GM12892 (cell line): ENCODE measurements at regions not wholly inside any gene's neighbourhood (a gene's known extent, or its start where the extent isn't known, plus 50 kb on each side); places are given as distances from the start of the nearest gene placed in this dataset.

ENCODE experiments used
- DNase-seq: peaks from one replicate; pipeline ENCODE4 v3.0.0; 2011; ENCODE audit not compliant: insufficient read length
- FAIRE-seq: peaks from 2 replicates; lab custom pipeline; 2011; peaks lifted over from hg19 to GRCh38; lab: Jason Lieb, UNC
- POLR2A ChIP-seq: IDR thresholded peaks from 2 replicates; pipeline ENCODE4 v1.6.1; 2011; ENCODE audit warnings: low read depth, low read length, control low read depth
- POLR2AphosphoS5 ChIP-seq: IDR thresholded peaks from 2 replicates; pipeline ENCODE4 v1.6.1; 2011; ENCODE audit warnings: low read depth, low read length, control low read depth
- TAF1 ChIP-seq: IDR thresholded peaks from 2 replicates; pipeline ENCODE4 v1.6.1; 2011; ENCODE audit warnings: low read depth, mild to moderate bottlenecking, control low read depth, low read length, borderline replicate concordance

- no peak for FAIRE-seq
Measured at GRCh38 chr11:106463154-106463553, 385.7 kb downstream of the AASDHPPT start.

GRCh38 chr11:106463796-106464201 is 386.3 kb downstream of the AASDHPPT start:
- DNase-seq, result no peak
- TF ChIP-seq POLR2A (no peak), TAF1 (no peak), POLR2AphosphoS5 (no peak)
- no peak for FAIRE-seq

More at GRCh38 chr11:106463154-106463553, 385.7 kb downstream of the AASDHPPT start:
- TF ChIP-seq POLR2A, result no peak
- TF ChIP-seq TAF1, result no peak
- no peak for TF ChIP-seq POLR2AphosphoS5
- no peak for DNase-seq

GRCh38 chr11:106464728-106465127 is 387.3 kb downstream of the AASDHPPT start:
- DNase-seq, result no peak
- no peak for FAIRE-seq
- no peak for TF ChIP-seq POLR2AphosphoS5
- TF ChIP-seq POLR2A, result no peak
- TF ChIP-seq TAF1, result no peak

- TF ChIP-seq POLR2AphosphoS5, result no peak
- no peak for TF ChIP-seq POLR2A
- no peak for TF ChIP-seq TAF1
- FAIRE-seq (no peak), DNase-seq (no peak)
Measured at GRCh38 chr11:106466521-106467080, 389.1 kb downstream of the AASDHPPT start.

- no peak for FAIRE-seq
- TF ChIP-seq POLR2A (no peak), TAF1 (no peak), POLR2AphosphoS5 (no peak)
- DNase-seq, result no peak
Measured at GRCh38 chr11:106467501-106467900, 390.0 kb downstream of the AASDHPPT start.

GRCh38 chr11:106468086-106468485 is 390.6 kb downstream of the AASDHPPT start:
- no peak for TF ChIP-seq TAF1
- TF ChIP-seq POLR2A, result no peak
- TF ChIP-seq POLR2AphosphoS5, result no peak
- no peak for FAIRE-seq
- no peak for DNase-seq

GRCh38 chr11:106468531-106468930 is 391.1 kb downstream of the AASDHPPT start:
- DNase-seq (no peak), FAIRE-seq (no peak)
- no peak for TF ChIP-seq POLR2A
- no peak for TF ChIP-seq POLR2AphosphoS5
- TF ChIP-seq TAF1, result no peak

- FAIRE-seq, result no peak
- no peak for DNase-seq
- TF ChIP-seq POLR2A, result no peak
- no peak for TF ChIP-seq POLR2AphosphoS5
- TF ChIP-seq TAF1, result no peak
Measured at GRCh38 chr11:106470230-106470629, 392.8 kb downstream of the AASDHPPT start.

- FAIRE-seq (no peak), DNase-seq (no peak)
- TF ChIP-seq TAF1 (no peak), POLR2AphosphoS5 (no peak), POLR2A (no peak)
Measured at GRCh38 chr11:106471276-106471675, 393.8 kb downstream of the AASDHPPT start.

GRCh38 chr11:106473089-106473722 is 395.7 kb downstream of the AASDHPPT start:
- FAIRE-seq (no peak), DNase-seq (no peak)
- TF ChIP-seq POLR2A (no peak), POLR2AphosphoS5 (no peak), TAF1 (no peak)

GRCh38 chr11:106474274-106474673 is 396.8 kb downstream of the AASDHPPT start:
- TF ChIP-seq POLR2A (no peak), TAF1 (no peak), POLR2AphosphoS5 (no peak)
- DNase-seq (no peak), FAIRE-seq (no peak)

GRCh38 chr11:106475181-106475580 is 397.7 kb downstream of the AASDHPPT start:
- no peak for FAIRE-seq
- TF ChIP-seq POLR2A (no peak), TAF1 (no peak), POLR2AphosphoS5 (no peak)
- DNase-seq, result no peak
